NCI-H748 treated with DMSO at 0.1 percent for 48 hours (cell line): ENCODE measurements at regions not wholly inside any gene's neighbourhood (a gene's known extent, or its start where the extent isn't known, plus 50 kb on each side); places are given as distances from the start of the nearest gene placed in this dataset.
A peak's percentile ranks its signal among the peaks of the same experiment; 100 is the strongest.

ENCODE experiments used
- DNase-seq: peaks from one replicate; lab custom pipeline; 2025; lab: John Stamatoyannopoulos, UW

DNA sequence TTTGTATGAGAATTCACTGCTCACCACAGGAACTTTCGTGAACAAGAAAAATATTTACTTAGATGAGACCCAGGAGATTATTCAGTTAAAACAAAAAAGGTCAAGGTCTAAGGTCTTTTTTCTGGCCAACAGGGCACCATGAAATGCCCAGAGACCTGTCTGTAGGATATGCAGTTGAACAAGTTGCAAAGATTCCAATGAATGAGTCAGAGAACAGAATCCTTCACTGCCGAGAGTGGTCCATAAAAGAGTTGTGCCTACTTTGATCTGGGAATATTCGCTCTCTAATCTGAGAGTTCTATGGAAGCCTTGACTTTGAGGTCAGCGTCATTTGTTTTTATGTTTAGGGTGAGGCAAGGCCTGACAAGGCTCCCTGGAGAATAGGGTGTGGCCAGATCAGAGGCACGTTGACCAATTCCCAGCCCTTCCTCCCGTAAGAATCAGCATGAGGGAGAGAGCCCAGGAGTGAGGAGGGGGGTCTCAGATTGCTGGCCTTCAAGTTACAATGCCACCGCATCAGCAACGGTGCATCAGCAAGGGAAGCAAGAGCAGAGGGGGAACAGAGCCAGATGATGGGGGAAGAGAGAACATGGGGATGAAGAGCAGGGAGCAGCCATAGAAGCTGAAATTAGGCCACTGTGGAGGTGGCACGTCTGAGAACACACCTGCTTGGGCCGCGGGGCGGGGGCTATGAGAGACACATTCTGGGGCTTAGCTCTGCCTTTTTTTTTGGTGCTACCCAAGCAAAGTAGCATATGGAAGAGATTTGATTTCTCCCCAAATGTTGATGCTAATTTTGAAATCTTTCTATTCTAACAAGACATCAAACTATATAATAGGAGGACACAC is 206.4 kb upstream of the RAB4A start:
- no peak for DNase-seq

DNA sequence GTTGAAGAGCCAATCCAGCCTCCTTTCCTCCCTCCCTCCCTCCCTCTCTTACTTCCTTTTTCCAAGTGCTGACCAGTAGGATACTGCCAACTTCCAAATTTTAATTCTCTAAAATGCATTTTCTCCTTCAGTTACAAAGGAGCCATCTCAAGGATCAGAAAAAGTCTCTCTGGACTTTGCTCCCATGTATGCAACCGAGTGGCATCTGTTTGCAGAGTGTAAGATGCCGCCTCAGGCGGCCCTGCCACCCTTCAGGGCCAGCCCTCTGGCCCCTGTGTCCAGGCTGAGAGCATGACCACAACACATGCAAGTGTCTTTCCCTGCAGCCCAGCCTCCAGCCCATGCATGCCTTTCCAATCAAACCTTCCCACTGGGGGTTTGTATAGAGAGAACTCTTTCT is 205.3 kb upstream of the RAB4A start:
- no peak for DNase-seq

DNA sequence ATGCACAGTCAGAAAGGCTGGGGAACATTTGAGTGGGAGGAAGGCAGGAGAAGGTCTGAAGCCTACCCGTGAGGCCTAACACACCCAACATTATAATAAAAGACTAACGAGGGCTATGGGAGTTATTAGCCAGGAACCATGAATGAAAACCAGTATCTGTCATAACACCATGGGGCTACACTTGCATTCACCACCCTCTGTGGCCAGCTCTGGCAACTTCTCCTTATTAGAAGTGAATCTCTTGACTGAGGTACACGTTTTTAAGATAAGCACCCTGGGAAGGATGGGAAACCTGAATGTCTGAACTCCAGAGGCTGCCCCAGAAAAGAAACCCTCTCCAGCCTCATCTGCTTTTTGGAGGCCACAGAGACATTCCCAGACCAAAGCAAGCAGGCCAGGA is 204.3 kb upstream of the RAB4A start:
- DNase-seq, result no peak

DNA sequence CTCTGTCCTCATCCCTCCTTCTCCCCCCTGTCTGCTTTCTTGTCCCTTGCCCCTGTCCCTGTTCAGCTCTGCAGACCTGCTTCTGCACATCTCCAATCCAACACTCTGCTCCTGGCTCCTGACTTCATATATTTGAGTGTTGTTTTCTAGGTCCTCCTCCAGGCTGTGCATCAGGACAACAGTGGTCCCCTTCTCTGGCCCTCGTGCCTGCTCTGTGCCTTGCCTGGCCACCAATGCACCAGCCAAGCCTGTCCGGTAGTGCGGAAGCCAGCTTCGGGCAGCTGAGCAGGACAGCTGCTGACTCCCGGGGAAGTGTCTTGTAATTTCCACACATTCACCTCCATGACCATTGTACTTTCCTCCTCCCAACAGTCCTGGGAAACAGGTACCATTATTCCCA is 203.4 kb upstream of the RAB4A start:
- DNase-seq, result no peak

DNA sequence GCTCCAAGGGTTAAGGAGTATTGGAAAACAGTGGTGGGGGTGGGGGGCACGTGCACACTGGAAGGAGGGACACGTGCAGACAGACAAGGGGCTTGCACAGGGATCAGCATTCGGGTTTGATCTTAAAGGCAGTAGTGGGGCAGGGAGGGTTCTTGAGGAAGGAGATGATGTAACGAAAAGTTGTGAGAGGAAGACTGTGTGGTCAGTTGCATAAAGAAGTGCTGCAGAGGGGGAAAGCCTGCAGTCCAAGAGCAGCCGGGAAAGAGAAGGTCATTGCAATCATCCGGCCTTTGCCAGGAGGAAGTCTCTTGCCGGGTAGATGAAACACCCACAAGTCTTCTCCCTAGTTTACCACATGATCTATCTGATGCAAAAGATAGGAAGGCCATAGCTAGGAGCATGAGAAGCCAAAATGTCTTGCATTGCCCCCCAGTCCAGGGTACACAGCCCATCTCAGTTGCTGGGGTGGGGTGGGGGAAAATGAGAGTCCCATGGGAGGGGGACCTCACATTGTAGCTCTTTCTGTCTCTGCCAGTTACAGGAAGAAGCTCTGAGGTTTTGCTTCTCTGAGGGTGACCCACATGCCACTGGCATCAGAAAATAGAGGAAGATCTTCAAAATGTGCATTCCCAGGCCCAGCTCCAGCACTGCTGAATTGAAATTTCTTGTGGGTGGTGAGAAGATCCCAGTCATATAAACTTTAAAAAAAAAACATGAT is 202.5 kb upstream of the RAB4A start:
- no peak for DNase-seq

DNA sequence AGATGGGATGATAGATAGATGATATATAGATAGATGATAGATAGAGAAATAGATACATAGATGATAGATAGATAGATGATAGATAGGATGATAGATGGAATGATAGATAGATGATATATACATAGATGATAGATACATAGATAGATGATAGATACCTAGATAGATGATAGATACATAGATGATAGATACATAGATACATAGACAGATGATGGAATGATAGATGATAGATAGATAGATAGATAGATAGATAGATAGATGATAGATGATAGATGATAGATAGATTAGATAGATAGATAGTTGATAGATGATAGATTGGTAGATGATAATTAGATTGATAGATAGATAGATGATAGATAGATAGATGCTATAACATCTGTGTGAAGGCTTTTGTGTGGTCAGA is 201.7 kb upstream of the RAB4A start:
- DNase-seq, result no peak

DNA sequence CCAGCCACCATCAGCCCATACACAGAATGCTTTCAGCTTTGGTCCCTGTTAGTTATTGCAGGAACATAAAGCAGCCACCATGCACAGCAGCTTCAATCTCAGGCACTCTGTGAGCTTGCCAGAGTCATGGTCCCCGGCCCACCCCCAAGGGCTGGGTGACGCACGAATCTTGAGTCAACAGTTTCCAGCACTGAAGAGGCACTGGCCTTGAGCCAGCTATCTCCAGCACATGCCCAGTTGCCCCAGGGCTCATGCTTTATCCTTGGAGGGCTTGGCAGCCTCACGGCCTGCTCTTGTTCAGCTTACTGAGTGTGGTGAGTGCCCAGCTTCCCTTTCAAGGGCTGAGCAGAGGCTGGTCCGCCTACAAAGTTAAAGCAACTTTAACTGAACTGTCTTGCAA is 200.7 kb upstream of the RAB4A start:
- DNase-seq, result peak; percentile 25

DNA sequence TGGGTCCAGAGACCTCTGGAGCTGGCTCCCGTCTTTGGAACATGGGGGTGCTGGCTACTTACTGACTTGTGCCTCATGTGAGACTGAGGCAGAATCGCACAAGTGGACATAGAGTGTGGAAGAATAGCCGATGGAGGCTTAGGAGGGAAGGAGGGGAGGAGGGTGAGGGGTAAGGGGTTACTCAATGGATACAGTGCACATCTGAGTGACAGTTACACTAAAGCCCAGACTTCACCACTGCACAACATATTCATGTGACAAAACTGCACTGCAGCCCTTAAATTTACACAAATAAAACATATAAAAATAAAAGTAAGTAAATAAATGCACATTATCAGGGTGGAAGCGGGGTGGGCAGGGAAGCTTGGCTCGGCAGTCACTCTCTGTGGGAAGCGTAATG is 197.7 kb upstream of the RAB4A start:
- DNase-seq, result no peak

DNA sequence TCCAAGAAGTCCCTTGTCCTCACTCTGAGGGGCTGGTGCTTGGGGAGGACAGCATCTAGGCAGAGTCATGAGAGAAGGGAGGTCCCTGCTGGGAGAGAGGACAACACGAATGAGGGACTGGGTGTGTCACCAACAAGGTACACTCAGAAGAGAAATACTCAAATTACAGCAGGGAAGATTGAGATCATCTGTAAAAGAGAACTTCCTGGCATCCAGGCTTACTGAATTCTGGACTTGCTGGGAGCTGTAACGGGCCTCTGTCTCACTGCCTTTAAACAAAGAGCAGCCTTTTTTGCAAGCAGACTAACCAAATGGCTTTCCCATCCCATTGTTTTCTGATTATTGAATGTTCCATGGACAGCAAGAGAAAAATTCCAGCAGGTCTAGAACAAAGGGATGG is 195.7 kb upstream of the RAB4A start:
- no peak for DNase-seq

DNA sequence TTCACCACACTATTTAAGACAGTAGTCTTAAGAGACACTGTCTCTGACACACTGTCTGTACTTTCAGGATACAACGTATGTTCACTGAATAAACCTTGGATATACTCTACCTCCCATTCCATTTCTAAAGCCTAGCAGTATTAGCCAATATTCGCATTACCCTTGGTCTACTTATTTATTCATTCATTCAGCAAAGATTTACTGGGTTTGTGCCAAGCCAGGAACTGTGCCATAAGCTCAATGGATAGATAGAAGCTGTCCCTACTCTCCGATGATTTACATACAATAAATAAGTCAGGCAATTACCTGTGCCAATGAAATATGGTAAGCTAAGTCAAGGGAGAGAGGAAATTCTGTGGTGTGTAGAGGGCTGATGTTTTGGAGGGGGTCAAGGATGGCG is 195.2 kb upstream of the RAB4A start:
- DNase-seq, result no peak

DNA sequence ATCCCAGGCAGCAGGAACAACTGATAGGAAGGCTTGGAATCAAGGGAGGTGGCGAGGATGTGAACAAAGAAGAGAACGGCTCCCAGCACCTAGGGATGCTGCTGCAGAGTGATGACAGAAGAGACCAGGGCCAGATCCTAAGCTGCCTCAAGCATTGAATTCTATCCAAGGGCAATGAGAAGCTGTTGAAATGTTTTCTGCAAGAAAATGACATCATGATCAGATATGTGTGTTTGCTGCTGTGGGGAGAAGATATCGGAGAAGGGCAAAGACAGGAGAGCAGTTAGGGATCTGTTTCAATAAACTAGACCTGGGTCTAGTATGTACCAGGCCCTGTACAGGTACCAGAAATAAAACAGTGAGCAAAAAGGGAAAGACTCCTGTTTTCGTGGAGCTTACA is 194.7 kb upstream of the RAB4A start:
- DNase-seq, result no peak

DNA sequence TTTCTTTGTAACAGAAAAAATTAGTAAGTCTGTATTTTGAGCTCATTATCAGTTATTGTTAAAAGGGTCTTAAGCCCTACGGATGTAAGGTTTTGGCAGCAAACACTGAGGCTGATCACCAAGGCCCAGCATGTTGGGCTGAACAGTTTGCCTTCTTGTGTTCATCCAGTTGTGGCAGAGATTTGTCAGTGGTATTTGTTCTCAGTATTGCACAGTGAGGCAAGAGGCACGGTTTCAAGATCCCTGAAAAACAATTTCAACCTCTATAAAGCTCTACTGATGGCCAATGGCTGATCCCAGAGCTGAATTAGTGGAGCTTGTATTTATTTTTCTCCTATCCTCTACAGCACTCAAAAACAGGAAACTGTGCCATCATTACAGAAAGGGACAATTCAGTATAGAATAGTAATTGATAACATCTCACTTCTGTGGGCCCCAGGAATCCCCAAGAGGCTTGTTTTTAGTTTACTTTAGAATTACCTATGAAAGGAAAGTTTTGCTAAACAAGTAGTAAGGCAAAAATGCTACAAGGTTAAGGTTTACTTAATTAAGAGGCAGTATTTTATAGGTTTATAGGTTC is 191.8 kb upstream of the RAB4A start:
- no peak for DNase-seq

DNA sequence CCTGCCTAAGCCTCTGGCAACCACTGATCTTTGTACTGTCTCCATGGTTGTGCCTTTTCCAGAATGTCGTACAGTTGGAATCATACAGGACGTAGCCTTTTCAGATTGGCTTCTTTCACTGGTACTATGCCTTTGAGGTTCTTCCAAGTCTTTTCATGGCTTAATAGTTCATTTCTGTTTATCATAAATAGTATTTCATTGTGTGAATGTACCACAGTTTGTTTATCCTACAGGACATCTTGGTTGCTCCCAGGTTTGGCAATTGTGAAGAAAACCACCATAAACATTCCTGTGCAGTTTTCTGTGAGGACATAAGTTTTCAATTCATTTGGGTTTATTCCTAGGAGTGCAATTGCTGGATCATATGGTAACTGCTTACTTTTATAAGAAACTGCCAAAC is 190.6 kb upstream of the RAB4A start:
- DNase-seq, result no peak

DNA sequence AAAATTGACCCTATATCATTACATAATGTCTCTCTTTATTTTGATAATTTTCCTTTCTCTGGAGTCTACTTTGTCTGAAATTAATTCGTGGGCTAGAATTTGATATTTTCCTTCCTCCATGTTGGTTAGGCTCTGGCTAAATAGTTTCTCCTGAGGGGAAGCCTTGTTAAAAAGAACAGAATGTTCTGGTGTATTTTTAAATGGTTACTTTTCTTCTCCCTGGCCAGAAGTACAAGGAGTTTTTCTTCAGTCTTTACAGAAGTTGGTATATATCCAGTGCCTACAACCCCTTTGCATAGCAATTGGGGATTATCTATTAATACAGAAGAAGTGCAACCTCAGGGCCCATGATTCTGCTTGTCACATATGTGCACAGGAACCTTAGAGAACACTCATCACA is 185.6 kb upstream of the RAB4A start:
- DNase-seq, result no peak

DNA sequence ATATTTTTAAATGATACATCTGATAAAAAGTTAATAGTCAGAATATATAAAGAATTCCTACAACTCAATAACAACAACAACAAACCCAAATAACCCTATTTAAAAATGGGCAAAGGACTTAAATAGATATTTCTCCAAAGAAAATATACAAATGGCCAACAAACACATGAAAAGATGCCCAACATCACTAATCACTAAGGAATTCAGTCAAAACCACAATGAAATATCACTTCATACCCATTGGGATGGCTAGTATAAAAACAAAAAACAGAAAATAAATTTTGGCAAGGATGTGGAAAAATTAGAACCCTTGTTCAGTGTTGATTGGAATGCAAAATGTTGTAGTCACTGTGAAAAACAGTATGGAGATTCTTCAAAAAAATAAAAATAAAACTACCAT is 184.8 kb upstream of the RAB4A start:
- no peak for DNase-seq

DNA sequence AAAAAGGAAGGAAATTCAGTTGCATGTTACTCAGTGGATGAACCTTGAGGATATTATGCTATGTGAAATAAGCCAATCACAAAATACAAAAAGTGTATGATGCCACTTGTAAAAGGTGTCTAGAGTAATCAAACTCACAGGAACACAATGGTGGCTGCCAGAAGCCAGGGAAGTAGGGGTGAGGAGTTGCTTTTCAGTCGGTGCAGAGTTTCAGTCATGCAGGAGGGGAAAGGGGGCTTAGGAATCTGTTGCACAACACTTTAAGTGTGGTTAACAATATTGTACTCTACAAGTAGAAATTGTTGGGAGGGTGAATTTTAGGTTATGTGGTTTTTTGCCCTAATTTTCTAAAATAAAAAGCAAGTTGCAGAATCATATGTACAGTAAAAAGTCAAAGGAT is 184.2 kb upstream of the RAB4A start:
- no peak for DNase-seq

DNA sequence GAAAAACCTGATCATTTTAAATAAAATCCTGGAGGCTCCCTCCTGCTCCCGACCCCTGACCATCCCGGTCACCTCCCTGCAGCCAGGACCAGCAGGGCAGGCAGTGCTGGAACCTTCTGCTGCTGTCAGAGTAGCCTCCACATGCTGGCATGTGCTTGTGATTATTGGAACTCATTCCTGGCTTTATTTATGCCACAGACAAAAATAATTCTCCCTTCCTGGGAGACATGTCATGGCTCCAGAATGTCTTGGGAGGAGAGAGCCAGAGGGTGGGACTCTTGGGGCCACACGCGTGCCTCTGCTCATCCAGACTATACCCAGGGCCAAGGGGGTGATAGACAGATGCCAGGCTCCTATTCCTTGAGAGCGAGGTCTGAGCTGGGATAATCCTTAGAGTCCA is 183.6 kb upstream of the RAB4A start:
- DNase-seq, result no peak

DNA sequence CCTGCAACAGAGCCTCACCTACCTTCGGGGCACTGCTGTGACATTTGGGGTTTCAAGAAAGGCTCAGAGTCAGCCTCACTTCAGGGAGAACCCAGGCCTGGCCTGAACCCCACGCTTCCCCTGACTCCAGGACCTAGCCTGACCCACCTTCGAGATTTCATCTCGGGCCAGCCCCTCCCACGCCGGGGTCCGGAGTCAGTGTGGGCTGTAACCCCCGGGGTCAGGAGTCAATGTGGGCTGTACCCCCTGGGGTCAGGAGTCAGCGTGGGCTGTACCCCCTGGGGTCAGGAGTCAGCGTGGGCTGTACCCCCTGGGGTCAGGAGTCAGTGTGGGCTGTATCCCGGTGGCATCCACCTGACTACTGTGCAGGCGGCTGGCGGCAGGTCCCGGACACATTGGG is 183.0 kb upstream of the RAB4A start:
- DNase-seq, result no peak

DNA sequence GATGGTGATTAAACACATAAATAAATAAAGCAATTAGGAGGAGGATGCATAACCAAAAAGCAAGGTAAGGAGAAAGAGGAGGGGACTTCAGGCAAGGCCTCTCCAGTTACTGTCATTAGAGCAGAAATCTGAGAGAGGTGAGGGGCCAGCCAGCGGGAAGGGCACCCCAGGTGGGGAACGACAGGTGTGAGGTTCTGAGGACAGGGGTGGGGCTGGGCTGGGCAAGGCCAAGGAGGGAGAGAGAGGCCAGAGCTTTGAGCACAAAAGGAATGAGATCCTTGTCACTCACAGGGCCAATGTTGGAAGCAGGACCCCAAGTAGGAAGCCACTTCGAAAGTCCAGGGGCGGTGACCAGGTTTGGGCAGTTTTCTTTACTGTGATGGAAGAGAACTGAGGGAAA is 182.2 kb upstream of the RAB4A start:
- DNase-seq, result peak; percentile 2

DNA sequence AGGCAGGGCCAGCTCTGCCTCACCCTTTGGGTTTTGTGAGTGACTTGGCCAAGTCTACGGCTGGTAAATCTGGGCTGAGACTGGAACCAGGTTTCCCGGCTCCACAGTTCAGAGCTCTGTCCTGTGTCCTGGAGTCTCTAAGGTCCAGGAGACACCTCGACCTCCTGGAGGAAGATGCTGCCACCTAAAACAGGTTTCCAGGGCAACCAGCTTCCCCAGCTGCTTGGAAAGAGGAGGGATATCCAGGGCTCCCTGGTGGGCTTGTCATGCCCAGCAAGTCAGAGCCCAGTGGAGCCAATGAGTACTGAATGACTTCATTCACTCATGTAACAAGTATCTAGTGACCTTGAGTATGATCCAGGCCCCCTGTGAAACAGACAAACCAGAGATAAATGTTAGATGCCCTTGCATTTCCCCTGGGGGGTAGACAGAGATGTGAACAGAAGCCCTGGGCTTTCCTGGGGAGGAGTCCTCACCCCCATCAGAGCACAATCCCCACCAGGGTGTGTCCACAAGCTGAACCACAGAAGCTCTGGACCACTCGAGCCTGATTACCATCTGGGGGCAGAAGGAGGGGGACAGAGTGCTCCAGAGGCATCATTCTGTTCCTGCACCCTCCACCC is 181.2 kb upstream of the RAB4A start:
- DNase-seq, result no peak

DNA sequence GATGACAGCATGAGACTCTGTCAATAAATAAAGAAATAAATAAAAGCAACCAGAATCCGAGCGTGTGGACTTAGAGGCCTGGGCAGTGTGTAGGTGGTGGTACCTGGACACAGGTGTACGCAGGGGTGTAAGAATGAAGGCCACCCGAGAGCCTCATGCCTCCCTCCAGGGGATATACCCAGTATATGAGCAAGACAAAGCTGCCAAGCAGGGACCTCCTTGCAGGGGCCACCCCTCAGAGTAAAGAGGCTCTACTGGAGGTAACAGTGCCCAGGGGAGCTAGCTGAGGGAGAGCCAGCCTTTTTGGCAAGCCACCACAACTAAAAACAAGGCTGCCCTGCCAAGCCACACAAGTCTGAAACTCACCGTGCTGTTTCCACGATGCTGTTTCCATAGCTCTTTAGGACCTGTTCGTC is 179.2 kb upstream of the RAB4A start:
- DNase-seq, result no peak

DNA sequence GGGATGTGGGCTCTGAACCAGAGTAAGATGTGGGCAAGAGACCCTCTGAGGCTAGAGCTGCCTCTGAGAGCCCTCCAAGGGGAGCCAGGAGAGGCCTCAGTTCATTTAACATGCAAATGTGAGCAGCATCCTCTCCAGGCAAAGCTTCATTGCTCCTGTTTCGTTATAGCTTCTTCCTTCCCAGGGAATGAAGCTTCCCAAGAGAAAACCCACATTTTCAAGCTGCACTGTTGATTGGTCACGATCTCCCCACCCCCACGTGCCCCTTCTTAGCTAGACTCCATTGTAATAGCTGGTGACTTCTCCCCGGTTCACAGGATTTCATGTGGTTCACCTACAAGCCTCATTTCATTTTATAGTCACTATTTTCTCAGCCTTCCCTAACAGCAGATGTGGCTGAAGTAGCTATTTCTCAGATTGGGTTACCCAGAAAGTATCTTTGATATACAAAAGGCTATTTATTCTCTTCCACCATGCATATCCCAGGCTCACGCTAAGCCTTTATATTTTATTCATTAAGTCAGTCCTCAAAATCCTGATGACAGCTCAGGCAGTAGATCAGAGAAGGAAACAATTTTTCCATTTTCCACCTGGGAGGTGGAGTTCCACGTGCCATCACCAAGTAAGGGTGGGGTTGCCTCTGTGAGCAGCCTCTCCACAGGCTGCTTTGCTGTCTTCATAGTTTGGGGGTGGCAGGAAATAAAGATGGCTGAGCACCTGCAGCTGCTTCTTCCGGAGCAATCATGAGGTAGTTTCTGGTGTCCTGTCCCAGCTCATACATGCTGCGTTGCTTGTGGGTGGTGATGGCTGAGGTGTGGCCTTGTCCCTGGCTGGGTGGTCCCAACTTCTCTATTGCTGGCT is 178.3 kb upstream of the RAB4A start:
- no peak for DNase-seq
